ENCODE measurements at regions not wholly inside any gene's neighbourhood (a gene's known extent, or its start where the extent isn't known, plus 50 kb on each side); places are given as distances from the start of the nearest gene placed in this dataset.
"Not testable (repeated sequence)": the region's sequence is repeated elsewhere in the genome, so short reads cannot be mapped to it uniquely, and the experiment has no call there.

DNA sequence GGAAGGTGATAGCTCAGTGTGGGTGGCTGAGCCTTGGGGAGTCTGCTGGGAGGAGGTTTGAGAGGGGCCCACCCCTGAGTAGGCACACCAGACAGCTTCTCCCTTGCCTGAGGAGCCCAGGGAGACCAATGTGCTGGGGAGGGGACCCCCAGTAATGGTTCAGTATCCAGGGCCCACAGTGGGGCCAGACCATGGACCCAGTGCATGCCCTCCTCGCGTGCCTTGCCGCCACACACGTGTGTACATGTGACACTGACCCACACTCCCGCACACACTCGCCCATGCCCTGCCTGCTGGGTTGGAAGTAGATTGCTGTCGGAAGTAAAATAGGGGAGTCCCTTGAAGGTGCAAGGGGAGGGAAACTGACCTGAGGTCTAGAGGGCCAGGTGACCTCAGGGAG is 184.3 kb downstream of the TBC1D2B start:
- ATAC-seq; H3K9me3 Mint-ChIP-seq; H3K4me1 Mint-ChIP-seq; H3K27ac Mint-ChIP-seq; DNase-seq (ENCODE audit: low spot score in 2 of 2); H3K4me3 Mint-ChIP-seq; H3K36me3 Mint-ChIP-seq: not testable (repeated sequence)

- Mint-ChIP-seq H3K9me3 (no peaks in the 10 kb centered on the region), H3K4me3 (no peak overlapping the region), H3K27ac (no peak overlapping the region), H3K36me3 (no peaks in the 10 kb centered on the region), H3K4me1 (peaks cover 5% of the 10 kb centered on the region)
- ATAC-seq (no peak), DNase-seq (ENCODE audit: low spot score in 2 of 2) (no peak)
Measured at GRCh38 chr15:77892335-77892734, 185.2 kb downstream of the TBC1D2B start.

DNA sequence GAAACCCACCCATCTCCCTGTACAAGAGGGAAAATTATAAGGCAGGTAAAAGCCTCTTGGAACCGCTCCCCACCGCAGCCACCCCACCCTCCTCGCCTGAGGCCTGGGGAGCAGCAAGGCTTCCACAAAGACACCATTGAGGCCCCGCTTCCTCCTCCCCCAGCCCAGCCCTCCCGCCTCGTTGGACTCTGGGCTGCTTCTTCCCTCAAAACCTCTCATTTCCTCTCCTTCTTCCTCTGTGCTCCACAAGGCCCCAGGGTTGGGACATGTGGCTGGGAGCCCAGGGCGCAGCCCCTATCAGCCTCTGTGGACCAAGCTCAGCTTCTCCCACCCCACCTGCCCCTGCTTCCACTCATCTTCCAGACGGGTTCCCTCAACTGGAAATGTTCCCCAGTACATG is 185.6 kb downstream of the TBC1D2B start:
- not testable (repeated sequence) for ATAC-seq; H3K9me3 Mint-ChIP-seq; H3K36me3 Mint-ChIP-seq; H3K4me3 Mint-ChIP-seq; H3K27ac Mint-ChIP-seq; DNase-seq (ENCODE audit: low spot score in 2 of 2); H3K4me1 Mint-ChIP-seq

- H3K4me3 Mint-ChIP-seq; H3K4me1 Mint-ChIP-seq; H3K9me3 Mint-ChIP-seq; DNase-seq (ENCODE audit: low spot score in 2 of 2); H3K27ac Mint-ChIP-seq; H3K36me3 Mint-ChIP-seq: not testable (repeated sequence)
- ATAC-seq = peak; percentile 35
Measured at GRCh38 chr15:77890911-77891801, 186.4 kb downstream of the TBC1D2B start.

- not testable (repeated sequence) for H3K9me3 Mint-ChIP-seq; DNase-seq (ENCODE audit: low spot score in 2 of 2); H3K27ac Mint-ChIP-seq; H3K4me1 Mint-ChIP-seq; H3K36me3 Mint-ChIP-seq; H3K4me3 Mint-ChIP-seq; ATAC-seq
Measured at GRCh38 chr15:77889828-77890725, 187.4 kb downstream of the TBC1D2B start.

DNA sequence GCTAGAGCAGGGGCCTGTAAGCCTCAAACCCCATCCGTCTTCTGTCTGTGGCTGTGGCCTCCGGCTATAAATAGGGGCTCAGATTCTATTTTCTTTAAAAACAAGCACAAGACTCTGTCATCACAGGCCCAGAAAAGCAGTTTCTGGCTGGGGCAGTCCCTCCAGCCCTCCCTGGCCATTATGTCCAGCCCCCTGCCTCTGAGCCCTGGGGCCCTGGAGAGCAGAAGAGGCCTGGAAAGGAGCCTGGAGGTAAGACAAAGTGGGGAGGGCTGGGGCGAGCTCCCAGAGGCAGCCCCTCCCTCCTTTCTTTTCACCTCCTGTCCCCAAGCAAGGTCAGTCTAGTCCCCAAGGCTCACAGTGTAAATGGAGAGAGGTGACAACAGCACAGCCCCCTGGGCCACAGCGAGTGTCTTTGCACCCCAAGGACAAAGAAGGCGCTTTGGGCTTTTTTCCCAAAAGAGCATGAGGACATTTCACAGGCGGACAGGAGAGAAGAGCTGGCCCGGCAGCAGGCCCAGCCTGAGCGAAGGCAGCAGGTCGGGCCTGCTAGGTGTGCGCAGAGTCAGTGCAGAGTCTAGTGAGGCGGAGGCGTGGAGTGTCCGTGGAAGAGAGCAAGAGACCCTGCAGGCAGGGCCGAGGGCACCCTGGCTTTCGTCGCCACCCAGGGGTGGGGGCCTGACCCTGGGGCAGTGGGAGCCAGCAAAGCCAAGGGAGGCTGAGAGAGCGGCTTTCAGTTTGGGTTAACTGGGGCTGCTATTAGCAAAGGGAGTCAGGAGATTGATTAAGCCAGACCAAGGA is 188.3 kb downstream of the TBC1D2B start:
- no peaks in the 10 kb centered on the region for H3K9me3 Mint-ChIP-seq
- DNase-seq (ENCODE audit: low spot score in 2 of 2) = no peak
- ATAC-seq = no peak
- no peak overlapping the region for H3K4me3 Mint-ChIP-seq
- H3K4me1 Mint-ChIP-seq = peaks cover 5% of the 10 kb centered on the region
- no peaks in the 10 kb centered on the region for H3K36me3 Mint-ChIP-seq
- no peak overlapping the region for H3K27ac Mint-ChIP-seq

DNA sequence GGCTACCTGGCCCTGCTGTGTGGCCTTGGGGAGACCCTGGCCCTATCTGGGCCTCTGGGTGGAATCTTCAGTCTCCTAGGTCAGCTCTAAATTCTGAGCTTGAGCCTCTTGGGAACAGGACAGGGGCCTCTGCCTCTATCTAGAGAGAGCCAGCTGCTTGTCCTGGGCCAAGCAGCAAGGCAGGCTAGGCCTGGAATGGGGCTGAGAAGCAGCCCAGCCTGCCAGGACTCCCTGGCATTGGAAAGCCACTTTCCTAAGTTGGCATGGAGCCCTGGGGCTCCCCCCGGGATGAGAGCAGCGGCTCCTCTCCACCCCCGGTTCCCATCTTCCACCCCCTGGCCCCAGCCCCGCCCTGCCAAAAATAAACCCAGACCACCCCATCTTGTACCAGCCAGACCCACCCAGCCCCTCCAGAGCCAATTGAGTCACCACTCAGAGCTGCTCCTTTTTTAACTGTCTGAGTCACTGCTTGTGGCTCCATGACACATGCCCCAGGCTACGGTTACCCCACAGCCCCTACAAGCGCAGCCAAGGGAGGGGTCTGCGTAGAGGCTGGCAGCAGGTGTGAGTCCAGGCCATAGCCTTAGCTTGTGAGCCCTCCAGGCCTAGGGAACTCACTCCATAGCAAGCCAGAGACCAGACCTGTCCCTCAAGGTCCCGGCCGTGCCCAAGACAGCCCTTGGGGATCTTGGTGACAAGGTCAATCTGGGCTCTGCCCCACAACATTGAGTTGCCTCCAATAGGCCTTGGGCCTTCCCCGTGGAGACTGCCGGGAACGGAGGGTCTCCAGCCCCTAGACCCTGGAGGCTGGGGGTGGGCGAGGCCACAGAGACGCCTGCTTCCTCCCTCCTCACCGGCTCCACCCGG is 189.7 kb downstream of the TBC1D2B start:
- H3K27ac Mint-ChIP-seq; H3K36me3 Mint-ChIP-seq; DNase-seq (ENCODE audit: low spot score in 2 of 2); H3K9me3 Mint-ChIP-seq; H3K4me1 Mint-ChIP-seq; H3K4me3 Mint-ChIP-seq: not testable (repeated sequence)
- ATAC-seq = peak; percentile 71

DNA sequence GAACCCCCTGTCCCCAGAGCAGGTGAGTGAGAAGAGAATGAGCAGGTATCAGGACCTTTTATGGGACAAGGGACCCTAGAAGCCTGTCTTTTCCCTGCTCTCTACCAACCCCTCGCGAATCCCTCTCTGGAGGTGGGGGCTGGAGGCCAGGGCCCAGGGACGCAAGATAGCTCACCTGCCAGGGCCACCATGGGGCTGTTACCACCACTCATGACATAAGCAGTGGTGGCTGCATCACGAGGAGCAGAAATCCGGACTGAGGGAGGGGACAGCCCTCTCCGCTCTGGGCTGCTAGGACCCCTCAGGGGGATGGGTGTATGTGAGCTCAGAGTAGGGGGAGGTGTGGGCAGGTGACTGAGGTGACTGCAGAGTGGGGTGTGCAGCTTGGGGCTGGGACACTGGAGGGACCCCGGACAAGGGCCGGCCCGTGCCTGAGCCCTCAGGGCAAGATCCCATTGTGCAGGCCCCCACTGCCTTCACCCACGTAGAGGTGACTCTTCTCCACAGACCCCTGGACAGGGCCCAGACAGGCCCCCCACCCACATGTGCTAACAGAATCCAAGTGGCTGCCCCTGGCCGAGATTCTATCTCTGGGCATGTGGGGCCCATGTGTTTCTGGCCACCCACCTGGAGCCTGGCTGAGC is 190.6 kb downstream of the TBC1D2B start:
- DNase-seq (ENCODE audit: low spot score in 2 of 2) (no peak), ATAC-seq (no peak)
- no peak overlapping the region for H3K27ac Mint-ChIP-seq
- H3K9me3 Mint-ChIP-seq = no peaks in the 10 kb centered on the region
- no peak overlapping the region for H3K4me3 Mint-ChIP-seq
- no peaks in the 10 kb centered on the region for H3K36me3 Mint-ChIP-seq
- peaks cover 2% of the 10 kb centered on the region for H3K4me1 Mint-ChIP-seq

GRCh38 chr15:77885877-77886500 is 191.5 kb downstream of the TBC1D2B start:
- H3K9me3 Mint-ChIP-seq; H3K36me3 Mint-ChIP-seq; H3K4me3 Mint-ChIP-seq; DNase-seq (ENCODE audit: low spot score in 2 of 2); ATAC-seq; H3K4me1 Mint-ChIP-seq; H3K27ac Mint-ChIP-seq: not testable (repeated sequence)

- ATAC-seq; H3K9me3 Mint-ChIP-seq; H3K4me1 Mint-ChIP-seq; H3K4me3 Mint-ChIP-seq; DNase-seq (ENCODE audit: low spot score in 2 of 2); H3K36me3 Mint-ChIP-seq; H3K27ac Mint-ChIP-seq: not testable (repeated sequence)
Measured at GRCh38 chr15:77883012-77883411, 194.5 kb downstream of the TBC1D2B start.

DNA sequence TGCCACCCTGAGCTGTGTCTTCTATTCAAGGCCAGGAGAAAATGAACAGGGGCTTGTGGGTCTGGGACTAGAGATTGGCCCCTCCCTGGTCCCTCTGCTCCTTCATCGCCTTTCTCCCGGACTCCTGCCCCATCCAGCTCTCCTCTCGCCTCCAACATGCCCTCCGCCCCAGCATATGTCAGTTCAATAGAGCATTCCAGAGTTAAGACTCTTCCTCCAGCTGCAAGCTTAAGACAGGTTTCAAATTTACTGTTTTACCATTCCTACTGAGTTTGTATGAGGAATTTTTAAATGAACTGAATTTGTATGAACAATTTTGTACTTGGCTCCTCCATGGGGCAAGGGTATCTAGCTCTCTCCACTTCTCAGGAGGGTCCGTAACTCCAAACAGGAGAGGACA is 195.6 kb downstream of the TBC1D2B start:
- Mint-ChIP-seq H3K27ac (no peak overlapping the region), H3K36me3 (no peaks in the 10 kb centered on the region), H3K4me1 (no peaks in the 10 kb centered on the region), H3K9me3 (no peaks in the 10 kb centered on the region), H3K4me3 (no peak overlapping the region)
- ATAC-seq (no peak), DNase-seq (ENCODE audit: low spot score in 2 of 2) (no peak)

GRCh38 chr15:77881535-77881934 is 196.0 kb downstream of the TBC1D2B start:
- not testable (repeated sequence) for H3K27ac Mint-ChIP-seq; DNase-seq (ENCODE audit: low spot score in 2 of 2); H3K9me3 Mint-ChIP-seq; H3K4me1 Mint-ChIP-seq; H3K4me3 Mint-ChIP-seq; ATAC-seq; H3K36me3 Mint-ChIP-seq

GRCh38 chr15:77879466-77879865 is 198.0 kb downstream of the TBC1D2B start:
- H3K9me3 Mint-ChIP-seq; H3K27ac Mint-ChIP-seq; H3K36me3 Mint-ChIP-seq; H3K4me1 Mint-ChIP-seq; DNase-seq (ENCODE audit: low spot score in 2 of 2); H3K4me3 Mint-ChIP-seq; ATAC-seq: not testable (repeated sequence)
